Stimulated activated CD4-positive, alpha-beta T cell treated with anti-CD3 and anti-CD28 coated beads, TNF-alpha, amount 100 ng/mL, for 24 hours (primary cell): ENCODE measurements at regions not wholly inside any gene's neighbourhood (a gene's known extent, or its start where the extent isn't known, plus 50 kb on each side); places are given as distances from the start of the nearest gene placed in this dataset.

Experiments
- DNase-seq, 3 experiments: peaks; one replicate each; pipeline ENCODE4 v3.0.0-alpha.2; 2020; ENCODE audit warnings: low read depth in 3 of 3

DNA sequence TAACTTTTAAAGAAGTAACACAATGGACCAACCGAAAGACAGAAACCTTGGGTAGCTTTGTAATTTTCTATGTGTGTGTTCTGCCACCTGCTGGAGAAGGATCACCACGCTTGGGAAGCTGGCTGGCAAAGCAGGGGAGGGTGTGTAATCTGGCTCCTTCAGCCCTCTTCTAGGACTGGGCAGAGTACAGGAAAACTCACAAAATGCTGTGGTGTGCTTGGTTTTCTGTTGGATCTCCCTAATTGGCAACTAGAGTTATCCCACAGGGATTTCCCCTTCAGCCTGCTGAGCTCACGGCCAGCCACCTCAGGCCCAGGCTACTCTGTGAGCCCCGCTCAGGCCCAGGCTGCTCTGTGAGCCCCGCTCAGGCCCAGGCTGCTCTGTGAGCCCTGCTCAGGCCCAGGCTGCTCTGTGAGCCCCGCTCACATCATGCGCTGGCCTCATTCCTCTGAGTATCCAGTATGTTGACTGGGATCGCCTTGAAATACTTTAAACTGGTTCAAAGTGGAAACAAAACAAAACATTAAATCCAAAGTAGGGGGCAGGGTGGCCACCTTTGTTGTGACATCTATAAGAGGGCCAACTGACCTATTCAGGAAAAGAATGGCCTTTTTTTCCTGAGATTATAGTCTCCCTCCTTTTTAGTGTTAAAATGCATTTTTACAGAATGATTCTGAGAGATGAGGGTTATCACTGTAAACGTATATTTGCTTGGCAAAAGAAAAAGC is 52.0 kb upstream of the RNU6-8 start:
- DNase-seq = peak in 2 of 3 experiments; percentile 18 to 40

DNA sequence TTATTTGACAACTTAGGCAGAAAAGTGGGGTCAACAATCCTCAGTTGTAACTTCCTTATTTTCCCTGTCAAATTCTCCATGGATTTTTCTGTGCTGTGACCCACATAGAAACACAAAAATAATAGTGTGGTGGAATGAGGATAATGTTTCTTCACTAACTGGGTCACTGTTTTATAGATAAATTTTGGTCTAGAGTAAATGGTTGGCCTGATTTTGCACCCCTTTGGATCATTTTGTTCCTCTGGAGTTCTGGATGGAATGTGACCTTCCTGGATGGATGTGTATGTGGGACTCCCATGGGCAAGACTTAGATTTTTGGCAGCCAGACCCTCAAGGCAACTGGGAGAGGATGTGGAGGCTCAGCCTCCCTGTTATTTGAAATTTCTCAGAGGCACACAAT is 52.7 kb upstream of the RNU6-8 start:
- DNase-seq = no peak

DNA sequence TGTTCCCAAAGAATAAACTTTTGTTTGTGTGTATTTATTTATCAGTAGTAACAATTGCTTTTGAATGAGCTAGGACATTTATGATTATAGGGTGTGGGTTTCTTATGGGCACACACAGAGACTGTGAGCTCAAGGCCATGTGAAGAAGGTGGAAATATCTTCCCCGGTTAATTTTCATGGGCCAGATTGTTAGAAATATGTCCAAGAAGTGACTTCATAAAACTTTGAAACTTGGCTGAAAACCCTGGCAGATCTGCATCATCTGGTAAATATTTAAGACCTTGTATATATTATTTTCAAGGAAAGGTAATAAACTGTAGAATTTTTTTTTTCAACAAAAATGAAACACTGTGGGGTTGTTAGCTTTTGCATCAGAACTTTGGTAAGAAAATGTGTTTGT is 53.5 kb upstream of the RNU6-8 start:
- no peak for DNase-seq

DNA sequence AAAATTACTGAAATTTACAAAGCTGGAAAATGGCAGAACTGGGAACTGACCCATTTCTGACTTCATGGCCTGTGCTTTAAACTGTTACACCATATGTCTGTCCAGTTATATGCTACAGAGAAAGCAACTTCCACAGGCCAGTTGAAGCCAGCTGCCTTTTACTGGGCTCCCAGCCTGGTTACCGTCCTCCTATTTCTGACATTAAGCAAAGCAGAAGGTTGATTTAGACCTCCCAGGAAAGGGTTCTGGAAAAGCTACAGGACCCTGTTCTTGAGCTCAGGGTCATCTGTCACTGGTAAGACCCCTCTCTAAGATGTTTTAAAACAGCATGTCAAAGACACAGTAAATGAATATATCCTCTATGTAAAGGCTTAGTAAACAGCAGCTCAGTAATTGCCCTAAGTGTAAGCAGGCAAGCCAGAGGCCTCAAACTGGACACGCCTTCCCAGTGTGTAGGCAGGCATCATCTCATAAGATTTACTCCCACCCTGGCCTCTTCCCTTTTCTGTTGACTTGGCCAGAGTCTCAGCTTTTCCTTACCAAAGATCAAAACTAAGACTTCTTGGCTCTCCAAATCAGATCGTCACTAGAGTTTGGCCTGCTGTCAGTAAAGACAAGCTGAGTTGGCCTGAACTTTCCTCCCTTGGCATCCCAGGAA is 55.4 kb upstream of the RNU6-8 start:
- DNase-seq = no peak

DNA sequence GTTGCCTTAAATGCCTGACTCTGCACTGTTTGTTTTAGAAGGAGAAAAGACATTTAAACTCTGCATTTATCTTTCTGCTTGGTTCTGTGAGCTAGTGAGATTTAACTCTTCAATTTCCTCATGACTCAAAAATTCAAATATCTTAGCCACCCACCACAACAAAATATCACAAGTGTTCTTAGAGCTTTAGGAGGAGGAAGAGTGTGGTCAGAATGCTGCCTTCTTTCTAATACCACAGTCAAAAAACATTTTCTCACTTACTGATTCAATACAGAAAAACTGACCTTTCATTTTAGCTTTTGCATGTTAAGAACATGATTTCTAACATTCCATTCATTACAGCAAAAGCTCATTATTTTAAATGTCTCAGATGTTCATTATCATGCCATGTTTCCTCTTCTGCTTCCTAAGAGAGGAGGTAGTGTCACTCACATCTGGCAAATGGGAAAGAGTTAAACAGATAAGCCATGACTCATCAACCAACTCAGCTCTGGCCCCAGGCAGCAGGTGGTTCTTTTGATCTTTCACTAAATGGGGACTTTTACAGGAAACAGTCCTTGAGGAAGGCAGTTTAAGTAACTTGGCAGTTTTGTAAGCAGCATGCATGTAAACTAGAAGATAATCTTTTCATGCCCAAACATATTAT is 56.4 kb upstream of the RNU6-8 start:
- DNase-seq = no peak

DNA sequence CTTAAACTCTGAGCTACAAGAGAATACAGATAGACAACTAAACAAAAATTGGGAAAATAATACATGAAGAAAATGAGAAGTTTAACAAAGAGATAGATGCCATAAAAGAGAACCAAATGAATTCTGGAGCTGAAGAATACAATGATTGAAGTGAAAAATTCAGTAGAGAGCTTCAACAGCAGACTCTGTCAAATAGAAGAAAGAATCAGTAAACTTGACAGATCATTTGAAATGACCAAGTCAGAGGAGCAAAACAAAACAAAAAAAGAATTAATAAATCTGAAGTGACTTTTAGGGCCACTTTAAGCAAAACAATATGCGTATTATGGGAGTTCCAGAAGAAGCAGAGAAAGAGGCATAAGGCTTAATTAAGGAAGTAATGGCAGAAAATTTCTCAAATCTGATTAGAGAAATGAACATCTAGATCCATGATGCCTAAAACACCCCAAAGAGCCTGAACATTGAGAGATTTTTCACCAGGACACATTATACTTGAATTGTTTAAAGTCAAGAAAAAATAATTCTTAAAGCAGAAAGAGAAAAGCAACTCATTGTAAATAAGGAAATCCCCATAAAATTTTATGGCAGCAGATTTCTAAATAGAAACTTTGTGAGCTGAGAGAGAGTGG is 61.0 kb upstream of the RNU6-8 start:
- DNase-seq = no peak

DNA sequence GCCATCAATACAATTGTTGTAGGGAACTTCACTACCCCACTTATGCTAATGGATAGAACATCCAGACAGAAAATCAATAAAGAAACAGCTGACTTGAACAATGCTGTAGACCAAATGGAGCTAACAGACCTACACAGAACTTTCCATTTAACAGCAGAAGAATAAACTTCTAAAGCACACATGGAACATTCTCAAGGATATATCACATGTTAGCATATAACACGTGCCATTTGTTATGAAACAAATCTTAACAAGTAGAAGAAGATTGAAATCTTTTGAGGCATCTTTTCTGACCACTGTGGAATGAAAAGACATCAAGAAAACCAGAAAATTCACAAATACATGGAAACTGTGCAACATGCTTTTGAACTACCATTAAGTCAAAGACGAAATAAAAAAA is 62.5 kb upstream of the RNU6-8 start:
- no peak for DNase-seq

DNA sequence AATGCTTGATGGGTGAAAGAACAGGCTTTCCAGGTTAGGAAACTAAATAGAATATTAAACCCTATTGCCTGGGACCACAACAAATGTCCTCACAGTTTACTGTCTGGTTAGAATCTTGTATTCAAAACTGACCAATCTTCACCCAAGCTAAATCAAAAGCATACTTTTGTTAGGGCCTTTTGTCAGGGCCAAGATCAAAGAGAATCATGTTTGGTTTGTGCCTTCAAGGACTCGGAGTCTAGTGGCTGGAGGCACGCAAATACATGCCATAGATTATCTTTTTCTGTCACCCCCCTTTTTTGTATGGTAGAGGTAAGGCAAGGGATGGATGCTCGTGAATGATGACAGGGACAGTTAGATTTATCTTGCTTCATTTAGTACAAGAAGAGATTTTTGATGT is 51.1 kb upstream of the AKAP6 start:
- no peak for DNase-seq
